ENCODE measurements at regions not wholly inside any gene's neighbourhood (a gene's known extent, or its start where the extent isn't known, plus 50 kb on each side); places are given as distances from the start of the nearest gene placed in this dataset.

GRCh38 chr14:100670753-100671049, 56.0 kb upstream of the DLK1 start:
- no peak for TF ChIP-seq POLR2AphosphoS5 (IDR thresholded peaks at IDR 0.05)
- TF ChIP-seq, protein P1, sequence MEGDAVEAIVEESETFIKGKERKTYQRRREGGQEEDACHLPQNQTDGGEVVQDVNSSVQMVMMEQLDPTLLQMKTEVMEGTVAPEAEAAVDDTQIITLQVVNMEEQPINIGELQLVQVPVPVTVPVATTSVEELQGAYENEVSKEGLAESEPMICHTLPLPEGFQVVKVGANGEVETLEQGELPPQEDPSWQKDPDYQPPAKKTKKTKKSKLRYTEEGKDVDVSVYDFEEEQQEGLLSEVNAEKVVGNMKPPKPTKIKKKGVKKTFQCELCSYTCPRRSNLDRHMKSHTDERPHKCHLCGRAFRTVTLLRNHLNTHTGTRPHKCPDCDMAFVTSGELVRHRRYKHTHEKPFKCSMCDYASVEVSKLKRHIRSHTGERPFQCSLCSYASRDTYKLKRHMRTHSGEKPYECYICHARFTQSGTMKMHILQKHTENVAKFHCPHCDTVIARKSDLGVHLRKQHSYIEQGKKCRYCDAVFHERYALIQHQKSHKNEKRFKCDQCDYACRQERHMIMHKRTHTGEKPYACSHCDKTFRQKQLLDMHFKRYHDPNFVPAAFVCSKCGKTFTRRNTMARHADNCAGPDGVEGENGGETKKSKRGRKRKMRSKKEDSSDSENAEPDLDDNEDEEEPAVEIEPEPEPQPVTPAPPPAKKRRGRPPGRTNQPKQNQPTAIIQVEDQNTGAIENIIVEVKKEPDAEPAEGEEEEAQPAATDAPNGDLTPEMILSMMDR (IDR thresholded peaks at IDR 0.05): no peak

All from breast epithelium (tissue), 3 donors.